Mesenteric fat pad (tissue), 1 donor: ENCODE measurements at regions not wholly inside any gene's neighbourhood (a gene's known extent, or its start where the extent isn't known, plus 50 kb on each side); places are given as distances from the start of the nearest gene placed in this dataset.

Source experiments
- DNase-seq: peaks from one replicate; pipeline ENCODE4 v3.0.0-alpha.2; 2020; ENCODE audit warnings: low spot score
- donor health status: DM: yes; HTN: yes; CAD: no.

DNA sequence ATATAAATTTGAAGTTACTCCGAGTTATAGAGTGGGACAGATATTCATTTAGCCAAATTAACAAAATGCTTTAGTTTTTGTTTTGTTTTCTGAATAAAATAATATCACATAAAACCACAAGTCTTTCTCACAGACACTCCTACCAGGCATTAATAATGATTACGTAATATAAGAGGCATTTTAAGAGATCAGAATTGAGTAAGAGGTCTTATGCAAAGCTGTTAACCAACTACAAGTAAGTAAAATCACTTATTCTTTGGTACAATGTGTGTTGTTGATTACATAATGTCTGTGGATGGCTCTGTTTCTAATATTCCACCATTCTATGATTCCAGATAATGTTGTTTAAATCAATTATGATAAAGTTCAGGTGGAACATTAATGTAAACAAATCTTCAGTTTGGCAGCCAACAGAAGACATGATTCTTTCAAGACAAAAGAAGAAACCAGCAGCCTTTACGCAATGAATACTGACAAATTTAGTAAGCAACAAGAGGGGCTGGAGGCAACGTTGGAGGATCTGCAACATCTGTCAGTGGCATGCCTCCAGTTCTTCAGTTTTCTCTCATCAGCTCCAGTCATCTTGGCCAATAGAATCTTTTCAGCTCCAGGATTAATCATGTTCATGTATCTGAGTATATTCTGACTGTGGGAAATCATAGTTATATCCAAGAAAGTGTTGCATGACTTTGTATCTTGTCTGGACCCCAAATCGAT, 403.8 kb downstream of the SLITRK5 start:
- DNase-seq: no peak

DNA sequence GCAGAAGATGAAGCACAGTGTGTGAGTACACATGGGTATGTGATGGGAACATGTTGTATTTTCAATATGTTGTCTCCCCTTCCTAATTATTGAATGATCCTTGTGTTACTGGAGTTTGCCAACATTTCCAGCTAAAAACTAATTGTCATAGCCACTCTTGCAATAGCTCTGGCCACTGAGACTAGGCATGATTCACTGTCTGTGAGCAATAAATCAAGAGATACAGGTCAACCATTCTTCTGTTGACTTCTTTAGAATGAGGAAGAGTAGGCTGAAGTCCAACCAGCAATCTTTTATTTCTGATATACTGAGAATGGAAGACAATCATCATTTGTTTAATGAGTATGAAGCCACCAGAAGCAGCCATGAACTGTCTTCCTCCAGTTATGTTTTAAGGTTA, 413.9 kb downstream of the SLITRK5 start:
- no peak for DNase-seq

DNA sequence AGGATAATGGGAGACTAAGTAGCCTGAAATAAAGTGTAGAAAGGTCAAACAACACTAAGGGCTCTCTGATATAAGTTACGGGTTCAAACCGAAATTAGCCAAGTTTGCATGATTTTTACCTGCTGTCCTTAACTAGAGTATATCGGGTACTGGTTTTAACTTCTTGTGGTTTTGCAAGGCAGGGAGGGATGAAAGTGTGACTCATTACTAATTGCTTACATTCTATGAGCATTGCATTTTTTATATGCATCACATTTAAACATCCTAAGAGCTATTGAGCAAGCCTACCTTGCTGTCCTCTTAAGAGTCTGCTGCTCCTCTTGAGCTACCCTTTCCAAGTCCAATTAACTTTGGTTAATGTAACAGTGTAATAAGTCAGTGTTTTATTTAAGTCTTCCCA, 415.4 kb downstream of the SLITRK5 start:
- no peak for DNase-seq

DNA sequence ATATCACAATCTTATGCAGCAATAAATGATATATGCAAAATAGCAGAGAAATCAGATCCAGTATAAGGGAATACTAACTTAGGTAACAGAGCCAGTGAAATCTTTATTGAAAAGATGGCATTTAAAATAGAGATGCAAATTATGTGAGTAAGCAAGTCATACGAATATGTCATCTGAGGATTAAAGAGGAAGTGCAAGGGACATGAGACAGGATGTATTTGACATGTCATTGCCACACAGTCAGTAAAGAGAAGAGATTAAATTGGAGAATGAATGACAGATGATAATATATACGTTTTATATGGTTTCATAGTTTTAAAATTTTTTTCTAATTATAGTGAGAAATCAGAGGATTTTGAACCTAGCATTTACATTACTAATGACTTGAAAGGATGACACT, 426.4 kb downstream of the SLITRK5 start:
- no peak for DNase-seq

- DNase-seq: no peak
Measured at GRCh38 chr13:88103824-88104223, 432.7 kb downstream of the SLITRK5 start.

GRCh38 chr13:88104576-88104975, 433.4 kb downstream of the SLITRK5 start:
- DNase-seq: no peak

DNA sequence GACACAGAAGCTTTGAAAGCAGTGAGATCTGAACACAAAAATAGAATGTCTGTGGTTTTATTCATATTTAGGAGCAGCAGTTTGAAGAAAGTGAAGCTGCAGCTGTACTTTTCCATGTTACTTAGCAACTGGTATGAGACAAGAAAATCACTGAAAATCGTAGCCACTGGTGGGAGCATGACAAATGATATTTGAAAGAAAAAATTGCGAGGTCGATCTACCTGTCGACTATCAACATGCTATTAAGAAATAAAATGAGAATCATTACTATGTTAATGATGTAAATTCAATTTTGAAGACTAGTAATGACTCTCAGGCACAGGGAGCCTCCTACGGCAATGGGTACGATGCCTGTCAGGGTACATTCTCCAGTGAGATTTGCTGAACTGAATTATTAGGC, 436.4 kb downstream of the SLITRK5 start:
- no peak for DNase-seq

DNA sequence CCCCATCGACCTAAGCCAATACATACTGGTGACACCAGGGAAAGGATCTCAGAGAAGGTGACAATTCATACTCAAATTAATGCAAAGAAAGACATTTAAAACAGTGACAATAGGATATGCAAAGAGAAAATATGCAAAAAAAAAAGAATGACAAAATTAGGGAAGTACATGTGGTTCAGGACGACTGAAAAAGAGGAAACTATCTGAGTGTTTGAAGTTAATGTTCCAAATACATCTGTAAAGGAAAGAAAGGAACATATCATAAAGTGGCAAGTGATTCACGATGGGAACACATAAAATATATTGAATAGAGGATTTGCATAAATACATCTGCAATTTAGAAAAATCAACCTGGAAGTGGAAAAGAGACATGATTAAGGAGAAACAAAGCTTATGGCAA, 441.4 kb downstream of the SLITRK5 start:
- no peak for DNase-seq

- no peak for DNase-seq
Measured at GRCh38 chr13:88115976-88116375, 444.8 kb downstream of the SLITRK5 start.

GRCh38 chr13:88118952-88119351, 447.8 kb downstream of the SLITRK5 start:
- DNase-seq: no peak

DNA sequence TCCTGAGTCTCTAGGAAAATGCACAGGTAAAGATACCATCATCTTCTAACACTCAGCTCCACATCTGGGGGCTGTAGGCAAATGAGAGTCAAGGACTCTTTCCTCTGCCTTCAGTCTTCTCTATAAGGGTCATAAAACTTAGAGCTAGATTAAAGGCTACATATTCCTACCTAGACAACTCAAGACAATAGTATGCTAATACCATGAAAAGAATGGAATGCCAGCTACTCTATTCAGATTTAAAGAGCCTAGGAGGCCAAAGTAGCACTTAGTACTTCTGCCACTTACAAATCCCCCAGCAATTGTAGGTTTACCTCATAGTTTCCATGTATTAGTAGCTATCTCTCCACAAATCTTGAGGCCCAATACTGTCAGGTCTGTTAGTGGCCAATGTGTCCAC, 453.0 kb downstream of the SLITRK5 start:
- no peak for DNase-seq

- DNase-seq: no peak
Measured at GRCh38 chr13:88125055-88125454, 453.9 kb downstream of the SLITRK5 start.

DNA sequence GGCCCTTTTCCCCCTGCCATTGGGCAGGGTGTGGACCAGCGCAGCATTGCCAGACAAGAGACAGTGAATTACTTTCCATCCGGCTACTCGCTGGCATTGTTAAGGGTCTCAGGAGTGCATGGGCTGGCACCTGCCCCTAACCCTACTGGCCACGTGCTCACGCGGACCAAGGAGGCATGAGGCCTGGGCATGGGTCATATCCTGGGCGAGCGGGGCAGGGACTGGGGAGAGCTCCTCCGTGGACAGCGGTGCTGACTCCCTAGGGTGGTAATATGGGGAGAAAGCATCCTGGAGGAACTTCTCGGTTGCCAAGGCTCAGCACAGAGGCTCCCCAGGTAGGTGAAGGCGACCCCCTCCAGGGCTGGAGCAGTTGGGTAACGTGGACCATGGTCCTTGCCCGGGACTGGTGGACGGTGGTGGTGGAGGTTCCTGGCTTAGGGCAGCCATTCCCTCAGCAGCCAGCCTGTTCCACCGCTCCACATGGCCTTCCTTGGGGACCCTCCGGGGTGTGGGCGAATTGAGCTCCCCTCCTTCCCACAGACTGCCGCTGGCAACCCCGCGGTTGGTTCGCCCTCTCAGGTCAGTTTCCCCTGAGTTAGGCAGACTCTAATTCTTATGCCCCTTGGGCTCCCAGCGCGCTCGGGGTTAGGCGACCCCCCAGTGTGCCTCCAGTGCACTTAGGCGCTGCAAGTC, 465.1 kb downstream of the SLITRK5 start:
- no peak for DNase-seq

DNA sequence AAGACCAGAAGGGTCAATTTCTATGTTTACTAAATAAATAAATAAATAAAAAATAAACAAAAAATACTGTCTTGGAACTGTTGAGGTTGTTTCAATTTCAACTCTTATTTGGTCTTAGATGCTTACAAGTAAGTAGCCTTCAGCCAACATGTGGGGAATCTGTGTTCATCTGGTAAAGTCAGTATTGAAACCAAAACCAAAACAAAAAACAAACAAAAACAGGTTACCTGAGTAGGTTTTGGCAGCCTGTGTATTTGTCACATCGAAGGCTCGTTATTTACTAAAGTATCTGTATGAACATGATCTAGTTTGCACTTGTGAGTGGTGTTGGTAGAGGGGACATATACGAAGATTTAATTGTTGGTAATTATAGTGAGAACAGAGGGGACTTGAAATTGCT, 471.5 kb downstream of the SLITRK5 start:
- DNase-seq: no peak

GRCh38 chr13:88144580-88144979, 473.4 kb downstream of the SLITRK5 start:
- DNase-seq: no peak

DNA sequence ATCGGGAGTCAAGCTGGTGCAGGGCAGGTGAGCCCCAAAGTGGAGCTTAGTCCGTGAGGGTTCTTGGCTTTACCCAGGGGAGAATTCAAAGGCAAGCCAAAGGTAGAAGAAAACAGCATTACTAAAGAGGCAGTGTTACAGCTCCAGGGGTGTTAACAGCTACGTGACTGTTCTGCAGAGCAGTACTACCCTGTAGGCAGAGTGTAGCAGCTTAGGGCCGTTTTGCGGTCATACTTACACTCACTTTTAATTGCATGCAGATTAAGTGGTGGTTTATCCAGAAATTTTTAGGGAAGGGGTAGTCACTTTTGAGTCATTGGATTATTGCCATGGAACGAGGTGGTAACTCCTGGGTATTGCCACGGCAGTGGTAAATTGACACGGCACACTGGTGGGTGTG, 482.2 kb downstream of the SLITRK5 start:
- no peak for DNase-seq

DNA sequence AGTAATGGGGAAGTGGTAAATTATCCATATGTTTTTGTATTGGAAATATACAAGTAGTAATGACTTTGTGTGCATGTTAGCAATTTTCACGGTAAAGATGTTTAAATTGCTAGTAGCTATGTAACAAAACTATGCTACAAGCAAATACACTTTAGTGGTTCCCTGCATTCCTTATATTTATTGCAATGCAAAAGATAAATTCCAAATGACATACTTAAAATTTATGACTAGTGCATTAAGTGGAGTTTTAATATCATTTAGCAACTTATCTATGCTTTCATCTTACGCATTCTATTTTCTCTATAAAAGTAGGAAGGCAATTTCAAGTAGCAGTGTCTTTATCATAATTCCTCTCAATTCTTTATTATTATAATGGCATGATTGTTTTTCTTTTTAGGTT, 482.8 kb downstream of the SLITRK5 start:
- DNase-seq: no peak

- DNase-seq: no peak
Measured at GRCh38 chr13:88162076-88162702, 491.0 kb downstream of the SLITRK5 start.

DNA sequence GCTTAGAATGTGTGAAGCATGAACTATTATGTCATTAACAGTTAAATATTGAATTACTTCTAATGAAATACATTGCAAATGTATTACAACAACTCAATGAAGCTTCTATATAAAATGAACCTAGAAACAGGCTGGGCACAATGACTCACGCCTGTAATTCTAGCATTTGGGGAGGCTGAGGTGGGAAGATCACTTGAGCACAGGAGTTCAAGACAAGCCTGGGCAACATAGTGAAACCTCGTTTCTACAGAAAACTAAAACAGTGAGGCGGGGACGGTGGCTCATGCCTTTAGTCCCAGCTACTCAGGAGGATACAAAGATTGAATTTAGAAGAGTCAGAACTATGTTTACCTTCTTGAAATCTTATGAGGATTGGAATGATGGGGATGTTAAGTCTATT, 505.1 kb downstream of the SLITRK5 start:
- DNase-seq: no peak

DNA sequence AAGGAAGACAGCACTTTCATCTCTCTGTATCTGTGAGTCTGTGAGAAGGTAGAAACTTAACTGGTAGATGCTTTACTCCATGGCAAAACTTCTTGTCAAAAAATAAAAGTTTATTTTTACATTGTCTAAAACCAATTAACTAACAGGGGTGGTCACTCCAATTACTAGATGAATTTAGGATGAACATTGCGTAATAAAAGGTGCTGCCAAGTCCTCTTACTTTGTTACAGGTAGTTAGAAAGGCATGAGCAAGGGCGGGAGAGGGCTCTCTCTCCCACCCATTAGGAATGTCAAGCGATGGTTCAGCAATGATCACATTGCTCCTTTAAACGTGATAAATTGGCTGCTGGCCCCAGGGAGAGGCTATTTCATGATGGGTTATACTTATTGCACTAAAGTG, 512.3 kb downstream of the SLITRK5 start:
- DNase-seq: no peak

- no peak for DNase-seq
Measured at GRCh38 chr13:88188986-88189385, 517.8 kb downstream of the SLITRK5 start.

- no peak for DNase-seq
Measured at GRCh38 chr13:88189728-88190127, 518.6 kb downstream of the SLITRK5 start.

DNA sequence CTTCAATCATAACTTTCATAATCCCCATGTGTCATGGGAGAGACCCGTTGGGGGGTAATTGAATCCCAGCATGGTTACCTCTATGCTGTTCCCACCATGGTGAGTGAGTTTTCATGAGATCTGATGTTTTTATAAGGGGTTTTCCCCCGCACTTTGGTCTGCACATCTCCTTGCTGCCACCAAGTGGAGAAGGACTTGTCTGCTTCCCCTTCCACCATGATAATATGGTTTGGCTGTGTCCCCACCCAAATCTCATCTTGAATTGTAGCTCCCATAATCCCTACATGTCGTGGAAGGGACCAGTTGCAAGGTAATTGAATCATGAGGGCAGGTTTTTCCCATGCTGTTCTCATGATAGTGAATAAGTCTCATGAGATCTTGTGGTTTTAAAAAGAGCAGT, 524.9 kb downstream of the SLITRK5 start:
- DNase-seq: no peak
